Anterior cingulate cortex (tissue), 58 donors: ENCODE measurements at regions not wholly inside any gene's neighbourhood (a gene's known extent, or its start where the extent isn't known, plus 50 kb on each side); places are given as distances from the start of the nearest gene placed in this dataset.
"Not testable (repeated sequence)": the region's sequence is repeated elsewhere in the genome, so short reads cannot be mapped to it uniquely, and the experiment has no call there.

Experiments
- DNase-seq, 58 donors: peaks; one replicate each; lab custom pipeline; 2025; lab: John Stamatoyannopoulos, UW

GRCh38 chr1:238787471-238787870, 598.9 kb upstream of the CHRM3 start:
- DNase-seq = no peak

- DNase-seq = no peak
Observed at GRCh38 chr1:238783633-238784032, 602.7 kb upstream of the CHRM3 start.

GRCh38 chr1:238779716-238780115, 606.7 kb upstream of the CHRM3 start:
- DNase-seq = no peak

GRCh38 chr1:238778113-238778512, 608.3 kb upstream of the CHRM3 start:
- DNase-seq = no peak

- no peak for DNase-seq
Observed at GRCh38 chr1:238777551-238777950, 608.8 kb upstream of the CHRM3 start.

GRCh38 chr1:238776126-238776525, 610.2 kb upstream of the CHRM3 start:
- DNase-seq = no peak

GRCh38 chr1:238772322-238772721, 614.0 kb upstream of the CHRM3 start:
- no peak for DNase-seq

GRCh38 chr1:238767321-238767720, 619.0 kb upstream of the CHRM3 start:
- peak in 7 of 58 donors; percentile 7 to 44 (median 14) for DNase-seq

- DNase-seq = no peak
Observed at GRCh38 chr1:238764779-238765178, 621.6 kb upstream of the CHRM3 start.

- DNase-seq = no peak
Observed at GRCh38 chr1:238753252-238753651, 633.1 kb upstream of the CHRM3 start.

- no peak for DNase-seq
Observed at GRCh38 chr1:238752327-238752726, 634.0 kb upstream of the CHRM3 start.

GRCh38 chr1:238745069-238745468, 641.3 kb upstream of the CHRM3 start:
- no peak for DNase-seq

- DNase-seq = no peak
Observed at GRCh38 chr1:238738892-238739291, 647.5 kb upstream of the CHRM3 start.

- no peak for DNase-seq
Observed at GRCh38 chr1:238727670-238728069, 658.7 kb upstream of the CHRM3 start.

- DNase-seq = no peak
Observed at GRCh38 chr1:238722812-238723211, 663.6 kb upstream of the CHRM3 start.

- DNase-seq = no peak
Observed at GRCh38 chr1:238710697-238711096, 675.7 kb upstream of the CHRM3 start.

- no peak for DNase-seq
Observed at GRCh38 chr1:238701024-238701423, 685.3 kb upstream of the CHRM3 start.

- no peak for DNase-seq
Observed at GRCh38 chr1:238690415-238690814, 696.0 kb upstream of the CHRM3 start.

GRCh38 chr1:238684576-238684975, 701.8 kb upstream of the CHRM3 start:
- DNase-seq = not testable (repeated sequence)

- DNase-seq = no peak
Observed at GRCh38 chr1:238681451-238681850, 704.9 kb upstream of the CHRM3 start.

GRCh38 chr1:238681021-238681420, 705.3 kb upstream of the CHRM3 start:
- DNase-seq = no peak

GRCh38 chr1:238677567-238677966, 708.8 kb upstream of the CHRM3 start:
- DNase-seq = no peak

- no peak for DNase-seq
Observed at GRCh38 chr1:238675221-238675620, 711.1 kb upstream of the CHRM3 start.

- no peak for DNase-seq
Observed at GRCh38 chr1:238674316-238674715, 712.1 kb upstream of the CHRM3 start.
